NCI-H2081 (cell line): ENCODE measurements at regions not wholly inside any gene's neighbourhood (a gene's known extent, or its start where the extent isn't known, plus 50 kb on each side); places are given as distances from the start of the nearest gene placed in this dataset.
"Not testable (repeated sequence)": the region's sequence is repeated elsewhere in the genome, so short reads cannot be mapped to it uniquely, and the experiment has no call there.

Experiments
- DNase-seq, 2 experiments: peaks; one replicate each; lab custom pipeline; 2025; lab: John Stamatoyannopoulos, UW

DNA sequence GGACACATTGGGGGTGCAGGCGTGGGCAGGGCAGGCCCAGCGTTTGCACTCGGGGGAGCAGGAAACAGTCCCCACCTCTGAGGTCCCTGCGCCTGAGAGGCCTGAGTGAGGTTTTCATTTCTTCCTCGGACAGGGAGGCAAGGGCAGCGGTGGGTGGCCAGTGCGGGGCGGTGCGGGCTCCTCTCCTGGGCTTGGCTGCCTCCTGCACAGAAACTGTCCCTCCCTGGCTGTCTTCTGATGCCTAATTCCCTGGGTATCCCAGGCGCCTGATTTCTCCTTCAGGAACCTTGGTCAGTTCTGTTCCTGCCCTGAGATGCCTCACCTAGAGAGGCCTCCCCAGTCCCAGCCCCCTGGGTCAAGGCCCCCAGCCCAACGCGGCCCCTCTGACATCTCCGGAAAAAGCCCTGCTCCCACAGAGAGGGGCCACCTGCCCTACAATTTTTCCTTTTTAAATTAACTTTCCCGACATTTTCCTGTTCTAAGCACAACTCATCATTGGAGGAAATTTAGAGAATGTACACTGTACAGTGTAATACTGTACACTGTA, 260.3 kb downstream of the ADGRD1 start:
- DNase-seq = no peak

DNA sequence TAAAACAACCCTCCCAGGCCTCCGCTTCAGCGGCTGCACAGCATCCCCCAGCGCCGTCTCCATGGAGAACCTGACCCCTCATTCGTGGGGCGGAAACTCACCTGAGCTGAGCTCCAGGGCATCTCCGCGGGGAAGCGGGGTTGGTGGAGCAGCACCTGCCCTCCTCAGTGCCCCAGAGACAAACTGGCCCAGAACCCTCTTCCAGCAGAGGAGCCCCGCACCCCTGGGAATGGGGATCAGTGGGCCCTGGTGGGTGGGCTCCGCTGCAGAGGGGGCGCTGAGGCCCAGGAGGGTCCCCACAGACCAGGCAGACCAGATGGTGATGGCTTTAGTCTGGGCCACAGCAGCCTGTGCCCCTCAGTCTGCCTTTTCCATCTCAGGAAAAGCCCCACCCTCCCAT, 261.2 kb downstream of the ADGRD1 start:
- DNase-seq = not testable (repeated sequence)

DNA sequence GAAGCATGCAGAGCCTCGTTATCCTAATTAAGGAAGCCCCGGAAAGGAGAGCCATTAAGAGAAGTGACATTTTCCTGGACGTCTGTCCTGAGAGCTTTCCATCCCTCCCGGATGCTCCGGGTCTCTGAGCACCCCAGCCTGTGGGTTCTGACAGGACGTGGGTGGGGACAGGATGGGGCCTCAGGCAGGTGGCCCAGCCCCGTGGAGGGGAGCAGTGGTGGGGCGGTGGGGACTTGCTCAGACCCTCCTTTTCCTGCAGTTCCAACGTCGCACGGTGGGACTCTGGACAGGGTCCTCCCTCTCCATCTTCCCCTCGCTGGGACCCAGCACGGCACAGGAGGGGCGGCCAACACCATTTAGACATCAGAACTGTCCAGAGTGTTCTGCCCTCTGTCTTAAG, 262.9 kb downstream of the ADGRD1 start:
- not testable (repeated sequence) for DNase-seq

DNA sequence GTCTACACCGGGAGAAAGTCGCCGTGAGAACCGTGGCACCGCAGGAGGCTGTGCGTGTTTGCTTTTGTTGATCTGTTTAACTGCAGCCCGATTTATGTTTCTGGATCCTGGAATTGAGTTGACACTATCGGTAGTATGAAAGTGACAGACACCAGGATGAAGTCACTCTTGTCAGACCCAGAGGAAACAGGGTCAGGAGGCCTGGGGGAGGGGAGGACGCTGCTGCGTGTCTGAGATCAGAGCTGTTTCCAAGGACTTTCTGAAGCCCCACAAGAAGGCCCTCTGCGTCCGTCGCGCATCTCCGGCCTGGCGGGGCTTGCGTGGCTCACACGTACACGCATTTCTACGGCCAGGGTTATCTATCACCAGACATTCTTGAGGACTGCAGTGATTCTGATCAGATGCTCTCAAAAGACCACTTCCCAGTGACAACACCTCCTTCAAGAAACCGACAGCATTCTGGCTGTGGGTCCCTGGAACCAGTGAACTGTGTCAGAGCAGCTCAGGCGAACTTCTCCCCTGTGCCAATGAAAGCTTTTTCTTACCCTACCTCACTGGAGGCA, 263.4 kb downstream of the ADGRD1 start:
- DNase-seq = no peak

DNA sequence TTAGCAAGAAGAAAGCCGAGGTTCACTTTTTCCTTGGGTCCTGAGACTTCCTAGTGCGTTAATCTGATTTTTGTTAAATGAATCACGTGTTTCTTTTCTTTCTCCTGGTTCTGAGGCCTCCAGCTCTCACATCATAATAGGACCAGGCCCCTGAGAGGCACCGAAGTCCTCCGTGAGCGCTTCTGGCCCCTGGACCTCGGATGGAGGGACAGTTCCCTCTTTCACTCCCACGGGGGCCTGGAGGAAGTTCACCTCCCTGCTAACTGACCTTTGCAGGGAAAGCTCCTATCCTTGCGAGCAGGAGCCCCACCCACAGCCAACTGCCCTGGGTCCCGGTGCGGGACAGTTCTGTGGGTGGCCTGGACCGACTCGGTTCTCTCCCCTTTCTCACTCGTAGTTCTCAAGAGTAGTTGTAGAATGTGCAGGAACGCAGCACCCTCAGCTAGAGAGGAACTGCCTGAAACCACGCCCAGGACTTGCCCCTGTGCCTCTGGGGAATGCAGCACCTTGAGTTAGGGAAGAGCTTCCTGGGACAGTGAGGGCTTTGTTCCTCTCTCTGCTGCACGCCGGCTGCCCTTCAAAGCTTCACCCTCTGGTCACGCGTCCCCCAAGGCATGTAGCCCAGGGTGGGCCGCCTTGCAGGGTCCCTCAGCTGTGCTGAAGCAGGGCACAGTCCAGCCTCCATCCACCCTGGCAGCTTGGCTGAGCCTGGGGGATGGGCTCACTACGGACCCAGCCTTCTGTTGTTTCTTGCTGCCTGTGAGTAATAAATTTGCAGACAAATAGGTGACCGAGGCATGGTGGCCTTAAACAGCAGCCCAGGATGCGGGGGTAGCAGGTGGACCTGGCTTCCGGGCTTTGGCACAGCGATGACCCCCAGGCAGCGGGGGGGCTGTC, 264.6 kb downstream of the ADGRD1 start:
- no peak for DNase-seq

DNA sequence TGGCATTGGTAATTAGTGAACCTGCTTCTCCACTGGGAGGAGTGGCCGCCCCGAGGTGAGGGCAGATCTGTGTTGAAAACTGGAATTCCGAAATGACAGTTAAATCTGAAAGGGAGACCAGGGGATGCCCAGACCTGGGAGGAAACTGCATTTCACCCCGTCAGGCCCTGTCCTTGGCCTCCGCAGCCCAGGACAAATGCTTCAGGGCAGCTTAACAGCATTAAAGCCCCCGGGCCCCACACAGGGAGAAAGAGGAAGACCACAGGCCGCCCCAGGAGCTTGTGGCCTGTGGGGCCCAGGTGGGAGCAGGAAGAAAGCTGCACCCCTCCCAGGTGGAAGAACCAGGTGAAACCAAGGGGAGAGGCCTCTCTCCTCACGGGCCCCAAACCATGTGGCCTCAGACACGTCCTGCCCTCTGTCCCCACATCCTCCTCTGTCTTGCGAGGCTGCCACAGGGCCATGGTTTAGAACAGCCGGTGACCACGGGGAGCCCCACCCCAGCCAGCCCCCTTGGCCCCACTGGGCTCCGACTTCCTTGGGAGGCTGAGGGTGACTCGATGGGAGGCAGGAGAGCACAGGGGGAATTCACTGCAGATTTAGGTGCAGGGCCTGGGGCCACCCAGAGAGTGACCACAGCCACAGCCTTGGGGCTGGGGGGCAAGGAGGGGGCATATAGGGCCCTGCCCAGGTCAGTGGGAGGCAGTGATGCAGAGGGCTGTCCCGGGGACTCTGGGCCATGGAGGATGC, 265.4 kb downstream of the ADGRD1 start:
- DNase-seq = no peak

DNA sequence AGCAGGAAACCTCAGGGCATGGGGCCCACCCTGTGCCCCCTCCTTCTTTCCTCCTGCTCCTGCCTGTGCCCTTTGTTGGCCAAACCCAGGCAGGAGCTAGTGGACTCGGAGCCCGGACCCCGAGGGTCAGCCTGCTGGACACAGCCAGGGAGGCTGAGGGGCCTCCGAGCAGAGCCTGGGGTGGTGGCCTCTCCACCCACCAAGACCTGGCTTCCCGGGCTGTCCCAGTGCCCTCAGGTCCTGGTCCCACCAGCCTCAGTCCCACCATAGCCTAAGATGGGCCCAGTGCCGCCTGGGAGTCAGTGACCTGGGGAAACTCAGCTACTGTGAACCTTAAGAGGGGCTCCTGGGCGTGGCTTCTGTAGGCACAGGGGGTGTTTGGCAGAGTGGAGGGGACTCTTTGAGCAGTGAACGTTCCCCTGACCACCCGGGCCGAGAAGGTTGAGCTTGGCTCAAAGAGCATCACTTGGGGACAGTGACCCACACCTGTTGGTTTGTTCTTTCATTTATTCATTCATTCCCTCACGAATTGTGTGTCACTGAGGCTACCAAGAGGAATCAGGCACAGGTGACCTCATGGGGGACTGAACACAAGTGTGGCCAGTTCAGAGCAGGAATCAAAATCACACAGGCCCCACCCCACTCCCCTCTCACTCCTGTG, 266.1 kb downstream of the ADGRD1 start:
- no peak for DNase-seq

DNA sequence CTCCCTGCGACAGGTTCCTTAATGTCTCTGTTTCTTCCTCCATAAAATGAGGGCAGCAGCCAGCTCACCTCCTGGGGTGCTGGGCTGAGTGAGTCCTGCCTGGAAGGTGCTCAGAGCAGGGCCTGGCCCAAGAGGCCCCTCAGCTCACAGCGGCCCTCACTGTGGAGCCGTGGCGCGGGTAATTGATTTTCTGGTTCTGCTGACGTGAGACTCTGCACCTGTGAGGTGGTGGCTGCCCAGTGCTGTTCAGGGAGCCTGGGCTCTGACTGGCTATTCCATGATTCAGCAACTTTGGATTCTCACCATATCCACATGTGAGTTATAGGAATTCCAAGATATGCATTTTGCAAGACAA, 266.6 kb downstream of the ADGRD1 start:
- no peak for DNase-seq

DNA sequence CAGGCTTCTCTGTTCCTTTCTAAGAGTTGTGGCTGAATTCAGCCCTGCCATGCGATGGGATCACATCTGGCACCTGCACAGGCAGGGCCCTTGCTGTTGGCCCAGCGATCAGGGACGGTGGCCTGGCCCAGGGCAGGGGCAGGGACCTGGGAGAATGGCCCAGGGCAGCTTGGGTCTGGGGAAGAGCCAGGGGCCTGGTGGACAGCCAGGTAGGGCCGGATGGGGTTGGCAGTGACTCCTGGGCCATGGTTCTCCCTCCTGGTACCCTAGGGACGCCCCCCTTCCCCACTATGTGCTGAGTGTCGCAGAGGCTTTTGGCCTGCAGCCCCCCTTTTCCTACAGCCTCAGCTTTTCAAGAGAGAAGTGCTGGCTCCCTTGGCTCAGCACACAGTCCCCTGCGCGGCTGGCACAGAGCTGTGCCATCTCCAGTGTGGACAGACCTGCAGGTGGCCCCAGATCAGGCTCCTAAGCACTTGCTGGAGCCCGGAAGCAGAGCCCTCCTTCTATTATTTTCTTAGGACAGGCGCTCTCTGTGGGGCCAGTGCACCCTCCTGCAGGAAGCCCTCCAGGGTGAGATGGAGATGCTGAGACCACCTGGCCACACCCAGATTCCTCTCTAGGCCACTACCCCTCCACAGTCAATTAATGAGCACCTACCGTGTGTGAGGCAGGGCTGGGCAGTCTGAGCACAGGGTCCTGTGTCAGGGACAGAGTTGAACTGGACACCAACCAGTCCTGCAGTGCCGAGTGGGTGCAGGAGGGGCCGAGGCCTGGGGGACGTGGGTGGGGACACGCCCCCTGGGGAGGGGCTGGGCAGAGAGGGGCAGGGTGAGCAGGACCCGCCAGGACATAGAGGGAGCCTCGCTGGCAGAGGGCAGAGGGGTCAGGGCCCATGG, 267.6 kb downstream of the ADGRD1 start:
- DNase-seq = no peak

DNA sequence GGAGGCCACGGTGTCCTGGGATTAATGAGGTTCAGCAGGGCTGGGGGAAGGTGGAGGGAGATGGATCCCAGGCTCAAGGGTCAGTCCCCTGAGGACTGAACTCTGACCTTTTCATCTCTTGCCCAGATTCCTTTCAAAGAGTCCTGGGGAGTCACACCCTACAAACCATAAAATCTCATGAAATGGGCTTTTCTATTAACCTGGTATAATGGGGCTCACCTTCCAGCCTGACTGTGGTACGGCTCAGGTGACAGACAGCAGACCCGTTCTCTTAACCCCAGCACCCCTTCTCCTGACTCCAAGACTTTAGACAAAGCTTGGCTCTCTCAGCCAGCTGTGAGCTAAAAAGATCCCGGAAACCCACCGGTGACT, 268.2 kb downstream of the ADGRD1 start:
- DNase-seq = no peak

DNA sequence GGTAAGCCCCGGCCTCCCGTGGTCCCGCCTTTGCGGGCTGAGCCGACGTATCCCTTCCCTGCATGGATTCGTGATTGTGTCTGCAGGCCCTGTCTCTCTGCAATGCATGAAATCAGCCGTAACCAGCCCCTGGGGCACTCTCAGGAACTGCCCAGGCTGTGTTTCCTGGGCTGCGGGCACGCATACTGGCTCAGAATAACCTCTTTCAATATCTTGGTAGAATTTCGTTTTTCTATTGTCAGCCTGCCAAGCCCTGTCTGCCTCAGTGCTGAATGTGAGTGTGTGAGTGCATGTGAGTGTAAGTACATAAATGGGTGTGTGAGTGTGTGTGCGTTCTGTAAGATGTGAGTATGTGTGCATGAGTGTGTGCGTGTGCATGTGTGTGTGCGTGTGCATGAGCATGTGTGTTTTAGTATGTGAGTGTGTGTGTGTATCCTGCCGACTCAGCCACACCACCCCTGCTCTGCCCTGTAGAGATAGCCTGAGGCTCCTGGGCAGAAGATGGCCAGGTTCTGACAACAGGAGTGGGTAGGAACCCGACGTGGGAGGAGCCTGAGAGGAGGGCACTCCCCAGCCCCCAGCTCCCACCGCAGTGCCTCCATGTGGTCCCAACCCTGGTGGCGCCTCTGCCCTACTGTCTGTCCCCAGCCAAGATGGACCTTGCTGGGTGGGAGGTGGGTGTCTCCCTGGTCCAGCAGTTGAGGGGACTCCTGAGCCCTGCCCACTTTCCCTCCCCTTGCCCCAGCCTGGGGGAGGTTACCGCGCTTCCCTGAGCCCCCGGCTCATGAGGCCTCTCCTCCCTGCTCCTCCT, 268.8 kb downstream of the ADGRD1 start:
- no peak for DNase-seq

DNA sequence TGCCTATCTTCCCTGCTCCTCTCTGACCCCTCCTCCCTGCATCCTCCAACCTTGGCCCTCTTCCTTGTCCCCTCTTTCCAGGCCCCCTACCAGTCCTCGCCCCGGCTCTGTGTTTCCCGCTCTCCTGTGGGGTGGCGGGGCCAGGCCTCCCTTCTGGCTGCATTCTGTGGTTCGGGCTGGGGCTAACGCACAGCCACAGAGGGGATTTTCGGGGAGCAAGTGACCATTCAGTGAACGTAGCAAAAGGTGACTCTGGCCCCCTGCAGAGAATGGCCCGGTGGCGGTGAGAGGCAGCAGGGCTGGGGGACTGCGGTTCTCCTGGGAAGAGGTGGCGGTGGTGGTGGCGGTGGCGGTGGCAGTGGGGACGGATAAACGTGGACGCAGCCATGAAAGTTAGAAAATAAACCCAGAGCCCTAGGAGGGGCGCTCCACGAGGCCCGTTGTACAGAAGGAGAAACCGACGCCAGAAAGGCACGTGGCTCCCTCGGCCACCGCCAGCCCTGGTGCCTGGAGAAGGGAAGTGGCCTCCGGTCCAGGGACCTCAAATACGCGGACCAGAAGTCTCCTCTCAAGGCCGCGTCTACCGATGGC, 269.6 kb downstream of the ADGRD1 start:
- no peak for DNase-seq

DNA sequence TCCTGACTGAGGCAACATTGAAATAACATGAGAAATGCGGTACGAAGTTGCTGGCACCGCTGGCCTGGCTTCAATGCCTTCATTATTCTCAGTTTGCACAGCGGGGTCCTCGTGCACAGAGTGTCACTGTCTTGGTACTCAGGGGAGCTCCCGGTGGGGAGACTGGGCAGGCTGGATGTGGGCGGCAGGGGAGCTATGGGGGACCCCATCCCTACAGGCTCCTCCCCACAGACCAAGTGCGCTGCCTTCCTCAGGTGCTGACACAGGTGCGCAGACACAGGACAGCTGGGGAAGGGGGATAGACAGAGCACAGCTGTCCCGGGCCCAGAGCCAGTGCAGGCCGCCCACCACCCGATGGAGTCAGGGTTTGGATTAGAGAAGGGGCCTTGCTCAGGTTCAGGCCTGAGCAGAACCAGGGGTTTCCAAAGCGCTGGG, 270.1 kb downstream of the ADGRD1 start:
- DNase-seq = no peak

DNA sequence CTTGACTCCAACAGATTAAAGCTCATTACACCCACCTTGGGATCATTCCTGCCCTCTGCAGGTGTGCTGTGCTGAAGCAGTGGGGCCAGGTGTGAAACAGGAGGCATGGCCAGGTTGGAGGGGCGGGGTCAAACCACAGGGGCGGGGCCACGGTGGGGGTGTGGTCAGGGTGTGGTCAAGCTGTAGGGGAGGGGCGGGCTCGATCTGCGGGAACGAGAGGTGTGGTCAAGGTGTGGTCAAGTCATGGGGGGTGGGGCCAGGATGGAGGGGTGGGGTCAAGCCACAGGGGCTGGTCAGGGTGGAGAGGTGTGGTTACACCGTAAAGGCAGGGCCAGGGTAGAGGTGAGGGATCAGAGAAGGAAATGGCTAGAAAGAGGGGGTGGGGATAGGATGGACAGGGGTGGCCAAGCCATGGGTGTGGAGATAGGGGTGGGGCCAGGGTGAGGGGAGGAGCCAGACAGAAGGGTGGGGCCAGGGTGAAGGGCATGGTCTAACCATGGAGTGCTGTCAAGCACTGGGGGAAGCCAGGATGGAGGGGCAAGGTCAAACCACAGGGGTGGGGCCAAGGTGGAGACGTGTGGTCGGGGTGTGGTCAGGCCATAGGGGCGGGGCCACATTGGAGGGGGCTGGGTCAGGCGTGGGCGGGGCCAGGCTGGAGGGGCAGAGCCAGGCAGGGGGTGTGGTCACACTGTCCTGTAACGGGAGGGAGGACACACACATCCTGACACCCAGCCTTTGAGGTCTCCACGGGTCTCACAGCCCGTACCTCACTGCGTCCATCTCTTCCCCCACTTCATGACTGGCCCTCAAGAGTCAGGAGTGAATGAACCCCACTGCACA, 270.7 kb downstream of the ADGRD1 start:
- not testable (repeated sequence) for DNase-seq

DNA sequence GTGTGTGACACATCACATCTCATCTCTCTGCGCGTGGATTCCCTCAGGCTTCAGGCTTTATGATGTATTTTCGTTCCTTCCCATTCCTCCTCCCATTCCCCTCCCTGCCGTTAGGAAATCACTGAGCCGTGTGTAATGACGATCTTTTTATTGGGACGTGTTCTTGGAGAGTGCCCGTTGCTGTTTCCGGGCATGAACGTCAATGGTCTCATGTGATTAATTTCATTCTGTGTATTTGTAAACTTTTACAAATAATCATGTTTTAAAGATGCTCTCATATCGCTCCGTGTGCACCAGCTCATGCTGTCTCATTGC, 271.3 kb downstream of the ADGRD1 start:
- not testable (repeated sequence) for DNase-seq

DNA sequence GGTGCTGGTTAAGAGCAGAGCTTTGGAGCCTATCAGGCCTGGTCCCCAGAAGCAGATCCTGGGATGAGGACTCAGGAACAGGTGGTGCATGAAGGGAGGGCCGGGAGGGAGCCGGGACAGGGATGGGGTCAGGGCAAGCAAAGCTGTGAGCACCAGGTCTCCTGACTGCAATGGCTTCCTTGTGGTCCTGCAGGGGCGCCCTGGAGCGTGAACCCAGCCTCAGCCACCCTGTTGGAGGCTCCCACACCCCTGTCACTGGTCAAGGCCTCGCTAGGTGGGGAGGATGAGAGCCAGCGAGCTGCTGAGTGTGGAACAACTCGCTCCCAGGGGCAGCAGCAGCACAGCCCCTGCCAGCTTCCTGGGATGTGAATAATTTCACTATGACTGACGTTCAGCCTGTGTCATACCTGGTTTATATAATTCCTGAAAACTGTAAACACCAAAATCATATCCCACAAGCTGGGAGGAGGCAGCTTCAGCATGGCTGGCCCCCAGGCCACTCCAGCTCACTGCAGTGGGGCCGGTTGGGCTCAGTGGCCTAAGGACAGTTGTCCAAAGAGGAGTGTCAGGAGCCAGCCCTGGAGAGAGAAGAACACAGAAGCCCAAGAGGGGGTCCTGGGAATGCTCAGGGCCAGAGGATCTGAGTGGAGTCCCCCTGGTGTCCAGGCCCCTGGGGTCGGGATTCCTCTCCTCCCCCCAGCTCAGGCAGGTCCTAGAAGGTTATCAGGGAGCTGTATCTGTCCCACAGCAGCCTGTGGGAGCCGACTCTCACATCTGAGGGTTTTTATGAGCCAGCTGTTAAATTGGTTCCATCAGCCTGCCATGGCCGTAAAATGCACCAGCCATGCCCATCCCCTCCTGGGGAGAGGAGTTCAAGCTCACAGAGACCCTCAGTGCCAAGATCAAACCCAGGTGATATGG, 272.9 kb downstream of the ADGRD1 start:
- no peak for DNase-seq

DNA sequence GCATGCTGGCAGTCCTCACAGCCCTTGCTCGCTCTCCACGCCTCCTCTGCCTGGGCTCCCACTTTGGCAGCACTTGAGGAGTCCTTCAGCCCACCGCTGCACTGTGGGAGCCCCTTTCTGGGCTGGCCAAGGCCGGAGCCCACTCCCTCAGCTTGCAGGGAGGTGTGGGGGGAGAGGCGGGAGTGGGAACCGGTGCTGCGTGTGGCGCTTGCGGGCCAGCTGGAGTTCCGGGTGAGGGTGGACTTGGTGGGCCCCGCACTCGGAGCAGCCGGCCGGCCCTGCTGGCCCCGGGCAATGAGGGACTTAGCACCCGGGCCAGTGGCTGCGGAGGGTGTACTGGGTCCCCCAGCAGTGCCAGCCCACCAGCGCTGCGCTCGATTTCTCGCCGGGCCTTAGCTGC, 273.9 kb downstream of the ADGRD1 start:
- not testable (repeated sequence) for DNase-seq

DNA sequence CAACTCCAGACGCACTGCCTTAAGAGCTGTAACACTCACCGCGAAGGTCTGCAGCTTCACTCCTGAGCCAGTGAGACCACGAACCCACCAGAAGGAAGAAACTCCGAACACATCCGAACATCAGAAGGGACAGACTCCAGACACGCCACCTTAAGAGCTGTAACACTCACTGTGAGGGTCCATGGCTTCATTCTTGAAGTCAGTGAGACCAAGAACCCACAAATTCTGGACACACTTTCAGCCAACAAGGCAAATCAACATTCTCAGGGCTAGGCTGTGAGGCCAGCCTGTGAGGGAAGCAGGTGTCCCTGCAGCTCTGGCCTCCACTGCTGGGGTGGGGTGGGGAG, 275.3 kb downstream of the ADGRD1 start:
- not testable (repeated sequence) for DNase-seq
